ENCODE measurements at regions not wholly inside any gene's neighbourhood (a gene's known extent, or its start where the extent isn't known, plus 50 kb on each side); places are given as distances from the start of the nearest gene placed in this dataset.

- TF ChIP-seq, protein P1, sequence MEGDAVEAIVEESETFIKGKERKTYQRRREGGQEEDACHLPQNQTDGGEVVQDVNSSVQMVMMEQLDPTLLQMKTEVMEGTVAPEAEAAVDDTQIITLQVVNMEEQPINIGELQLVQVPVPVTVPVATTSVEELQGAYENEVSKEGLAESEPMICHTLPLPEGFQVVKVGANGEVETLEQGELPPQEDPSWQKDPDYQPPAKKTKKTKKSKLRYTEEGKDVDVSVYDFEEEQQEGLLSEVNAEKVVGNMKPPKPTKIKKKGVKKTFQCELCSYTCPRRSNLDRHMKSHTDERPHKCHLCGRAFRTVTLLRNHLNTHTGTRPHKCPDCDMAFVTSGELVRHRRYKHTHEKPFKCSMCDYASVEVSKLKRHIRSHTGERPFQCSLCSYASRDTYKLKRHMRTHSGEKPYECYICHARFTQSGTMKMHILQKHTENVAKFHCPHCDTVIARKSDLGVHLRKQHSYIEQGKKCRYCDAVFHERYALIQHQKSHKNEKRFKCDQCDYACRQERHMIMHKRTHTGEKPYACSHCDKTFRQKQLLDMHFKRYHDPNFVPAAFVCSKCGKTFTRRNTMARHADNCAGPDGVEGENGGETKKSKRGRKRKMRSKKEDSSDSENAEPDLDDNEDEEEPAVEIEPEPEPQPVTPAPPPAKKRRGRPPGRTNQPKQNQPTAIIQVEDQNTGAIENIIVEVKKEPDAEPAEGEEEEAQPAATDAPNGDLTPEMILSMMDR (IDR thresholded peaks at IDR 0.05; ENCODE audit: low read length), result no peak
- no peak for TF ChIP-seq EZH2 (optimal IDR thresholded peaks at IDR 0.05; ENCODE audit: low read depth, low read length)
These were observed 64.0 kb upstream of the CCL21 start for GRCh38 chr9:34773955-34774354.
